Stromal cell of bone marrow (primary cell): ENCODE measurements at regions not wholly inside any gene's neighbourhood (a gene's known extent, or its start where the extent isn't known, plus 50 kb on each side); places are given as distances from the start of the nearest gene placed in this dataset.
"Not testable (repeated sequence)": the region's sequence is repeated elsewhere in the genome, so short reads cannot be mapped to it uniquely, and the experiment has no call there.

Experiments
- DNase-seq: peaks from one replicate; pipeline ENCODE4 v3.0.0-alpha.2; 2012; ENCODE audit warnings: low read depth

- DNase-seq, result no peak
Measured at GRCh38 chr12:67716817-67717216, 68.3 kb downstream of the DYRK2 start.

- DNase-seq, result not testable (repeated sequence)
Measured at GRCh38 chr12:67719303-67719702, 70.8 kb downstream of the DYRK2 start.

- no peak for DNase-seq
Measured at GRCh38 chr12:67720351-67720856, 71.9 kb downstream of the DYRK2 start.

- DNase-seq, result no peak
Measured at GRCh38 chr12:67721248-67721647, 72.7 kb downstream of the DYRK2 start.

GRCh38 chr12:67722296-67722695 lies 73.8 kb downstream of the DYRK2 start:
- DNase-seq, result no peak

GRCh38 chr12:67726868-67727267 lies 78.3 kb downstream of the DYRK2 start:
- DNase-seq, result no peak

- DNase-seq, result no peak
Measured at GRCh38 chr12:67727702-67728666, 79.4 kb downstream of the DYRK2 start.

- DNase-seq, result no peak
Measured at GRCh38 chr12:67732857-67733256, 84.3 kb downstream of the DYRK2 start.

GRCh38 chr12:67735868-67736267 lies 87.3 kb downstream of the DYRK2 start:
- no peak for DNase-seq

- no peak for DNase-seq
Measured at GRCh38 chr12:67740711-67741110, 92.2 kb downstream of the DYRK2 start.

GRCh38 chr12:67741270-67741669 lies 92.7 kb downstream of the DYRK2 start:
- no peak for DNase-seq

GRCh38 chr12:67742461-67742860 lies 93.9 kb downstream of the DYRK2 start:
- DNase-seq, result no peak

GRCh38 chr12:67747869-67748742 lies 99.6 kb downstream of the DYRK2 start:
- peak; percentile 29 for DNase-seq

GRCh38 chr12:67748743-67749040 lies 100.1 kb downstream of the DYRK2 start:
- DNase-seq, result no peak

GRCh38 chr12:67750513-67751183 lies 102.1 kb downstream of the DYRK2 start:
- DNase-seq, result no peak

- DNase-seq, result no peak
Measured at GRCh38 chr12:67751381-67751928, 102.9 kb downstream of the DYRK2 start.

GRCh38 chr12:67752226-67752732 lies 103.7 kb downstream of the DYRK2 start:
- no peak for DNase-seq

GRCh38 chr12:67754933-67755697 lies 106.6 kb downstream of the DYRK2 start:
- DNase-seq, result no peak

GRCh38 chr12:67757651-67758050 lies 109.1 kb downstream of the DYRK2 start:
- no peak for DNase-seq

- DNase-seq, result no peak
Measured at GRCh38 chr12:67758119-67758518, 109.6 kb downstream of the DYRK2 start.

- no peak for DNase-seq
Measured at GRCh38 chr12:67758521-67758920, 110.0 kb downstream of the DYRK2 start.
